Esophagus (tissue), 2 donors: ENCODE measurements at regions not wholly inside any gene's neighbourhood (a gene's known extent, or its start where the extent isn't known, plus 50 kb on each side); places are given as distances from the start of the nearest gene placed in this dataset.

Experiments
- H3K27ac ChIP-seq, 2 donors: one replicate each; pipeline ENCODE4 v1.5.1; 2013; ENCODE audit warnings: low read depth in 2 of 2, mild to moderate bottlenecking in 2 of 2, inconsistent platforms in 1 of 2, low read length in 1 of 2, moderate library complexity in 1 of 2
- H3K27me3 ChIP-seq, 2 donors: one replicate each; pipeline ENCODE4 v1.6.1; 2013; ENCODE audit warnings: low read length in 2 of 2, control low read depth in 1 of 2, mild to moderate bottlenecking in 1 of 2; ENCODE audit not compliant: insufficient read depth in 2 of 2, control insufficient read depth in 1 of 2
- H3K36me3 ChIP-seq, 2 donors: one replicate each; pipeline ENCODE4 v1.6.1; 2013; ENCODE audit warnings: low read length in 1 of 2; ENCODE audit not compliant: control insufficient read depth in 2 of 2, insufficient read depth in 2 of 2
- H3K4me1 ChIP-seq, 2 donors: one replicate each; pipeline ENCODE4 v1.6.1; 2013; ENCODE audit warnings: low read length in 1 of 2; ENCODE audit not compliant: control insufficient read depth in 2 of 2, insufficient read depth in 2 of 2
- H3K4me3 ChIP-seq, 2 donors: one replicate each; pipeline ENCODE4 v1.5.1; 2013; ENCODE audit warnings: low read length in 2 of 2, mild to moderate bottlenecking in 2 of 2, low read depth in 1 of 2, moderate library complexity in 1 of 2
- H3K9me3 ChIP-seq, 2 donors: one replicate each; pipeline ENCODE4 v1.6.1; 2013; ENCODE audit warnings: mild to moderate bottlenecking in 2 of 2, low read depth in 1 of 2, low read length in 1 of 2, moderate library complexity in 1 of 2; ENCODE audit not compliant: control insufficient read depth in 2 of 2, insufficient read depth in 1 of 2
- WGBS, 2 donors: extraction: QIAGEN DNeasy Blood & Tissue Kit; methylation state at CpG; one replicate each; pipeline ENCODE4 v1.1.7; 2013; 5-methylcytosine and 5-hydroxymethylcytosine counted together
- donor health status: healthy with polysubstance abuse.
- donor health status: Bipolar disorder and iron deficiency.

- Histone ChIP-seq H3K27ac (no peak overlapping the region), H3K4me1 (no peaks in the 10 kb centered on the region), H3K4me3 (no peak overlapping the region), H3K27me3 (no peaks in the 10 kb centered on the region), H3K36me3 (no peaks in the 10 kb centered on the region), H3K9me3 (no peaks in the 10 kb centered on the region)
- 86 to 87% methylated on average over 3 of the region's 3 CpGs for WGBS, 2 donors
These were observed 140.7 kb upstream of the FN1 start for GRCh38 chr2:215576572-215576971.

- Histone ChIP-seq H3K4me3 (no peak overlapping the region), H3K9me3 (no peaks in the 10 kb centered on the region), H3K27ac (no peak overlapping the region), H3K36me3 (no peaks in the 10 kb centered on the region), H3K27me3 (no peaks in the 10 kb centered on the region), H3K4me1 (no peaks in the 10 kb centered on the region)
These were observed 137.6 kb upstream of the FN1 start for GRCh38 chr2:215573496-215573895.

GRCh38 chr2:215572341-215572848, 136.5 kb upstream of the FN1 start:
- no peak overlapping the region for H3K4me3 ChIP-seq
- no peaks in the 10 kb centered on the region for H3K4me1 ChIP-seq
- no peaks in the 10 kb centered on the region for H3K27me3 ChIP-seq
- no peaks in the 10 kb centered on the region for H3K9me3 ChIP-seq
- H3K36me3 ChIP-seq = no peaks in the 10 kb centered on the region
- WGBS, 2 donors = 54 to 58% methylated on average over 2 of the region's 2 CpGs
- no peak overlapping the region for H3K27ac ChIP-seq

GRCh38 chr2:215571689-215572088, 135.8 kb upstream of the FN1 start:
- Histone ChIP-seq H3K4me1 (no peaks in the 10 kb centered on the region), H3K27ac (no peak overlapping the region), H3K27me3 (no peaks in the 10 kb centered on the region), H3K9me3 (no peaks in the 10 kb centered on the region), H3K36me3 (no peaks in the 10 kb centered on the region), H3K4me3 (no peak overlapping the region)
- WGBS, 2 donors = 41 to 61% methylated on average over 1 of the region's 1 CpG

GRCh38 chr2:215567504-215567903, 131.6 kb upstream of the FN1 start:
- no peaks in the 10 kb centered on the region for H3K27me3 ChIP-seq
- H3K9me3 ChIP-seq = no peaks in the 10 kb centered on the region
- H3K4me1 ChIP-seq = no peaks in the 10 kb centered on the region
- no peak overlapping the region for H3K27ac ChIP-seq
- no peaks in the 10 kb centered on the region for H3K36me3 ChIP-seq
- H3K4me3 ChIP-seq = no peak overlapping the region
- WGBS, 2 donors = 77 to 78% methylated on average over 5 of the region's 5 CpGs

GRCh38 chr2:215565897-215566296, 130.0 kb upstream of the FN1 start:
- no peak overlapping the region for H3K4me3 ChIP-seq
- H3K36me3 ChIP-seq = no peaks in the 10 kb centered on the region
- WGBS, 2 donors = 90 to 95% methylated on average over 2 of the region's 2 CpGs
- H3K27ac ChIP-seq = no peak overlapping the region
- H3K9me3 ChIP-seq = no peaks in the 10 kb centered on the region
- H3K27me3 ChIP-seq = no peaks in the 10 kb centered on the region
- no peaks in the 10 kb centered on the region for H3K4me1 ChIP-seq

- H3K36me3 ChIP-seq = no peaks in the 10 kb centered on the region
- no peak overlapping the region for H3K4me3 ChIP-seq
- H3K27me3 ChIP-seq = no peaks in the 10 kb centered on the region
- 76 to 82% methylated on average over 2 of the region's 2 CpGs for WGBS, 2 donors
- no peaks in the 10 kb centered on the region for H3K9me3 ChIP-seq
- H3K27ac ChIP-seq = no peak overlapping the region
- no peaks in the 10 kb centered on the region for H3K4me1 ChIP-seq
These were observed 121.8 kb upstream of the FN1 start for GRCh38 chr2:215557701-215558100.

GRCh38 chr2:215556979-215557378, 121.1 kb upstream of the FN1 start:
- Histone ChIP-seq H3K36me3 (no peaks in the 10 kb centered on the region), H3K9me3 (no peaks in the 10 kb centered on the region), H3K27ac (no peak overlapping the region), H3K27me3 (no peaks in the 10 kb centered on the region), H3K4me3 (no peak overlapping the region), H3K4me1 (no peaks in the 10 kb centered on the region)
- 79 to 86% methylated on average over 3 of the region's 3 CpGs for WGBS, 2 donors

GRCh38 chr2:215554689-215555498, 119.0 kb upstream of the FN1 start:
- 40 to 48% methylated on average over 5 of the region's 5 CpGs for WGBS, 2 donors
- Histone ChIP-seq H3K27ac (no peak overlapping the region), H3K4me3 (no peak overlapping the region), H3K4me1 (no peaks in the 10 kb centered on the region), H3K9me3 (no peaks in the 10 kb centered on the region), H3K36me3 (no peaks in the 10 kb centered on the region), H3K27me3 (no peaks in the 10 kb centered on the region)

- Histone ChIP-seq H3K9me3 (no peaks in the 10 kb centered on the region), H3K36me3 (no peaks in the 10 kb centered on the region), H3K27ac (no peak overlapping the region), H3K4me1 (no peaks in the 10 kb centered on the region), H3K4me3 (no peak overlapping the region), H3K27me3 (no peaks in the 10 kb centered on the region)
- 92 to 93% methylated on average over 3 of the region's 3 CpGs for WGBS, 2 donors
These were observed 118.1 kb upstream of the FN1 start for GRCh38 chr2:215553946-215554345.
